ENCODE measurements at regions not wholly inside any gene's neighbourhood (a gene's known extent, or its start where the extent isn't known, plus 50 kb on each side); places are given as distances from the start of the nearest gene placed in this dataset.

GRCh38 chr5:74061292-74061691, 435.3 kb downstream of the ARHGEF28 start:
- Mint-ChIP-seq H3K9me3 (no peaks in the 10 kb centered on the region), H3K4me1 (peaks cover 4% of the 10 kb centered on the region), H3K27me3 (ENCODE audit: insufficient read depth, low read depth) (peaks cover 2% of the 10 kb centered on the region), H3K27ac (no peak overlapping the region), H3K4me3 (no peak overlapping the region), H3K36me3 (no peaks in the 10 kb centered on the region)
- H3K4me3 ChIP-seq = no peak overlapping the region
- DNase-seq (ENCODE audit: low spot score) = no peak
- no peak overlapping the region for H2AFZ ChIP-seq (replicated peaks)
- no peak overlapping the region for H3K4me2 ChIP-seq
- H3K9me3 ChIP-seq (ENCODE audit: low read depth) = no peaks in the 10 kb centered on the region
- no peaks in the 10 kb centered on the region for H3K27me3 ChIP-seq
- TF ChIP-seq, protein P1, sequence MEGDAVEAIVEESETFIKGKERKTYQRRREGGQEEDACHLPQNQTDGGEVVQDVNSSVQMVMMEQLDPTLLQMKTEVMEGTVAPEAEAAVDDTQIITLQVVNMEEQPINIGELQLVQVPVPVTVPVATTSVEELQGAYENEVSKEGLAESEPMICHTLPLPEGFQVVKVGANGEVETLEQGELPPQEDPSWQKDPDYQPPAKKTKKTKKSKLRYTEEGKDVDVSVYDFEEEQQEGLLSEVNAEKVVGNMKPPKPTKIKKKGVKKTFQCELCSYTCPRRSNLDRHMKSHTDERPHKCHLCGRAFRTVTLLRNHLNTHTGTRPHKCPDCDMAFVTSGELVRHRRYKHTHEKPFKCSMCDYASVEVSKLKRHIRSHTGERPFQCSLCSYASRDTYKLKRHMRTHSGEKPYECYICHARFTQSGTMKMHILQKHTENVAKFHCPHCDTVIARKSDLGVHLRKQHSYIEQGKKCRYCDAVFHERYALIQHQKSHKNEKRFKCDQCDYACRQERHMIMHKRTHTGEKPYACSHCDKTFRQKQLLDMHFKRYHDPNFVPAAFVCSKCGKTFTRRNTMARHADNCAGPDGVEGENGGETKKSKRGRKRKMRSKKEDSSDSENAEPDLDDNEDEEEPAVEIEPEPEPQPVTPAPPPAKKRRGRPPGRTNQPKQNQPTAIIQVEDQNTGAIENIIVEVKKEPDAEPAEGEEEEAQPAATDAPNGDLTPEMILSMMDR (IDR thresholded peaks at IDR 0.05) = no peak
- no peak overlapping the region for H3K27ac ChIP-seq
- H4K20me1 ChIP-seq (ENCODE audit: low read depth) = no peaks in the 10 kb centered on the region
- no peaks in the 10 kb centered on the region for H3K79me2 ChIP-seq (ENCODE audit: low read depth)
- H3K4me1 ChIP-seq = peaks cover 7% of the 10 kb centered on the region
- peaks cover 5% of the 10 kb centered on the region for H3F3A ChIP-seq (ENCODE audit: low read depth)
- no peak overlapping the region for H3K9ac ChIP-seq
- no peaks in the 10 kb centered on the region for H3K36me3 ChIP-seq

GRCh38 chr5:74059706-74060105, 433.7 kb downstream of the ARHGEF28 start:
- no peaks in the 10 kb centered on the region for H3K79me2 ChIP-seq (ENCODE audit: low read depth)
- no peaks in the 10 kb centered on the region for H3K9me3 ChIP-seq (ENCODE audit: low read depth)
- peaks cover 21% of the 10 kb centered on the region for H3F3A ChIP-seq (ENCODE audit: low read depth)
- no peaks in the 10 kb centered on the region for H4K20me1 ChIP-seq (ENCODE audit: low read depth)
- peaks cover 18% of the 10 kb centered on the region for H3K4me1 Mint-ChIP-seq
- H3K27ac Mint-ChIP-seq = no peak overlapping the region
- H2AFZ ChIP-seq (replicated peaks) = no peak overlapping the region
- TF ChIP-seq, protein P1 (IDR thresholded peaks at IDR 0.05) = no peak
- TF ChIP-seq EZH2 (IDR thresholded peaks at IDR 0.05) (no peak), EZH2phosphoT487 (IDR thresholded peaks at IDR 0.05) (no peak)
- no peaks in the 10 kb centered on the region for H3K36me3 ChIP-seq
- peaks cover 2% of the 10 kb centered on the region for H3K27me3 Mint-ChIP-seq (ENCODE audit: insufficient read depth, low read depth)
- H3K4me2 ChIP-seq = no peak overlapping the region
- DNase-seq (ENCODE audit: low spot score) = no peak
- H3K4me3 Mint-ChIP-seq = no peak overlapping the region
- H3K4me1 ChIP-seq = peaks cover 23% of the 10 kb centered on the region
- no peaks in the 10 kb centered on the region for H3K9me3 Mint-ChIP-seq
- H3K27me3 ChIP-seq = no peaks in the 10 kb centered on the region
- no peak overlapping the region for H3K4me3 ChIP-seq
- H3K27ac ChIP-seq = no peak overlapping the region
- H3K36me3 Mint-ChIP-seq = no peaks in the 10 kb centered on the region
- H3K9ac ChIP-seq = no peak overlapping the region

DNA sequence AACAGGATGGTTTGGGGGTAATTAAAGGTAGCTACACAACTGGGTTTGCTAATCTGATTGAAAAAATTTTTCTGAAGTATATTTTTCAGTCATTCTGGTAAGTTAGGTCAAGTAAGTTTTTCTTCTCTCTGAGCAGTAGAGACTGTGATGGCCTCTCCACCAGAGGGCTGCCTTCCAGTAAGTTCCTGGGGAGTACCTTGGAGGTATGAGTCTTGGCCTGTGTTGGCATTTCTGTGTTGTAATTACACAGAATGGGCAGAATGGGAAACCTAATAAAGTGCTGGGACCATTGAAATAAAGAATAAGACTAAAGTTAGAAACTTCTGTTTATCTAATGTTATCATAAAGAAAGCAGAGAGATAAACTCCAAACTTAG, 430.8 kb downstream of the ARHGEF28 start:
- H3K9me3 Mint-ChIP-seq = no peaks in the 10 kb centered on the region
- no peaks in the 10 kb centered on the region for H3K9me3 ChIP-seq (ENCODE audit: low read depth)
- H3K27ac Mint-ChIP-seq = no peak overlapping the region
- no peak for DNase-seq (ENCODE audit: low spot score)
- H3K4me3 Mint-ChIP-seq = no peak overlapping the region
- no peaks in the 10 kb centered on the region for H4K20me1 ChIP-seq (ENCODE audit: low read depth)
- peaks cover 23% of the 10 kb centered on the region for H3F3A ChIP-seq (ENCODE audit: low read depth)
- no peak overlapping the region for H3K4me3 ChIP-seq
- no peak overlapping the region for H3K27ac ChIP-seq
- H3K9ac ChIP-seq = no peak overlapping the region
- peaks cover 6% of the 10 kb centered on the region for H3K27me3 Mint-ChIP-seq (ENCODE audit: insufficient read depth, low read depth)
- TF ChIP-seq EZH2 (IDR thresholded peaks at IDR 0.05) = no peak
- TF ChIP-seq, protein P1 (IDR thresholded peaks at IDR 0.05) = peak; percentile 24
- no peaks in the 10 kb centered on the region for H3K36me3 ChIP-seq
- H3K27me3 ChIP-seq = no peaks in the 10 kb centered on the region
- H3K36me3 Mint-ChIP-seq = no peaks in the 10 kb centered on the region
- H3K79me2 ChIP-seq (ENCODE audit: low read depth) = no peaks in the 10 kb centered on the region
- no peak overlapping the region for H3K4me2 ChIP-seq
- H2AFZ ChIP-seq (replicated peaks) = peak overlapping the region; percentile 65
- peaks cover 36% of the 10 kb centered on the region for H3K4me1 Mint-ChIP-seq
- peaks cover 35% of the 10 kb centered on the region for H3K4me1 ChIP-seq
